Skeletal muscle satellite cell (primary cell): ENCODE measurements at regions not wholly inside any gene's neighbourhood (a gene's known extent, or its start where the extent isn't known, plus 50 kb on each side); places are given as distances from the start of the nearest gene placed in this dataset.

Experiments used
- H3K27me3 ChIP-seq: 2 replicates; pipeline ENCODE4 v1.7.0; 2013; ENCODE audit warnings: low read length; ENCODE audit not compliant: control insufficient read depth, insufficient read depth
- H3K36me3 ChIP-seq: 2 replicates; pipeline ENCODE4 v1.7.0; 2013; ENCODE audit warnings: mild to moderate bottlenecking, control low read depth, low read length; ENCODE audit not compliant: insufficient read depth
- H3K4me1 ChIP-seq: 2 replicates; pipeline ENCODE4 v1.7.0; 2013; ENCODE audit warnings: low read length; ENCODE audit not compliant: control insufficient read depth, insufficient read depth
- H3K4me2 ChIP-seq: 2 replicates; pipeline ENCODE4 v1.7.0; 2013; ENCODE audit warnings: mild to moderate bottlenecking, low read length
- H3K4me3 ChIP-seq: 2 replicates; pipeline ENCODE4 v1.7.0; 2013; ENCODE audit warnings: low read length
- H3K9ac ChIP-seq: 2 replicates; pipeline ENCODE4 v1.7.0; 2013; ENCODE audit warnings: mild to moderate bottlenecking, low read depth, low read length, moderate library complexity
- H3K9me3 ChIP-seq: replicated peaks from 2 replicates; pipeline ENCODE4 v1.7.0; 2013; ENCODE audit warnings: mild to moderate bottlenecking, control low read depth, low read length

DNA sequence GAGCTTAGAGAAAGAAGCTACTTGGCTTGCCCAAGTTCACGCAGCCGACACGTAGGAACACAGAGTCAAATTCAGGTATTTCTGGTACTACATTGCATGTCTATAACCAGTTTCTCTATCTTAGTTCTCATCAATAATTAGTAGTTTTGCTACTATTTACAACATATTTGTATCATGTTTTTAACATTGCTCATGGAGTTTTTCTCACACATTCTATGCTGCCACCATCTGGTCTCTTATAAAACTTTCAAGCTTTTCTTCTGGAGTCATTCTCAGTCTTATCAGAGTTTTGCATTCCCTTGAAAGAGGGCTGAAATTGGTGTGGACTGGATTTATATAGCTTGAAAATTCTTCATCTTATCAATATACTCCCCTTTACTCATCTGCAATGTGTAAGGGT lies 118.8 kb upstream of the PALMD start:
- no peak overlapping the region for H3K9ac ChIP-seq
- no peaks in the 10 kb centered on the region for H3K27me3 ChIP-seq
- H3K9me3 ChIP-seq = no peaks in the 10 kb centered on the region
- no peaks in the 10 kb centered on the region for H3K4me1 ChIP-seq
- no peak overlapping the region for H3K4me2 ChIP-seq
- H3K36me3 ChIP-seq = no peaks in the 10 kb centered on the region
- no peak overlapping the region for H3K4me3 ChIP-seq

DNA sequence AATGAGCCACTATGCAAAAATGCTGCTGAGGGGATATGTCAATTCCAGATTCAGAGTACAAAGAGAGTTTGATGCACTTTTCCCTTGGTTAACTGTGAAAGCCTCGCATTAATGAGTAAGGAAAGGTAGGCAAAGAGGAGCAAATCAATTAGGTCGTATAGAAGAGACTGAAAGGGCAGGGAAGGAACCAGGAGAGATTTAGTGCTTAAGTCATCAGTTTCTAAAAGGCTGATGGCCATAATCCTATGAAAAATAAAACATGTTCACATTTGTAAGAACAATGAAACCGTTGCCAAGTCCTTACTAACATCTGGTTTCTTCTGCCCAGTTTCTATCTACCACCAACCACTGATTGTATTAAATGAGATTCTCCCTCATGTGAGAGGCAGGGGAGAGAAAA lies 118.4 kb upstream of the PALMD start:
- H3K9ac ChIP-seq = no peak overlapping the region
- H3K27me3 ChIP-seq = no peaks in the 10 kb centered on the region
- no peak overlapping the region for H3K4me3 ChIP-seq
- H3K9me3 ChIP-seq = no peaks in the 10 kb centered on the region
- no peaks in the 10 kb centered on the region for H3K36me3 ChIP-seq
- no peak overlapping the region for H3K4me2 ChIP-seq
- H3K4me1 ChIP-seq = no peaks in the 10 kb centered on the region

DNA sequence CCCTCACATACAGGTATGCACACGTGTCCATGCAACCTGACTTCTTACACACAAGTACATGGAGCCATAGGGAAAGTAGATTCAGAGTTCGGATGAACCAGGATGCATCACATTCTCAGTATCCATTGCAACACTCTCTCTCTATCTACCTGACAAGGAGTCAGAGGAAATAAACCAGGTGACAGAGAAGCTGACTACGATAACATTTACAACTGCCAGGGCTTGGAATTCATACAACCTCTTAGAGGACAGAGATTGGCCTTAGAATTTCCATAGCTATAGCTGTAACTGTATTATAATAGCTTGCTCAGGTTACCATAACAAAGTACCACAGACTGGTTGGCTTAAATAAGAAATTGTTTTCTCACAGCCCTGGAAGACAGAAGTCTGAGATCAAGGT lies 116.9 kb upstream of the PALMD start:
- H3K27me3 ChIP-seq = no peaks in the 10 kb centered on the region
- H3K36me3 ChIP-seq = no peaks in the 10 kb centered on the region
- no peaks in the 10 kb centered on the region for H3K9me3 ChIP-seq
- H3K4me1 ChIP-seq = no peaks in the 10 kb centered on the region
- no peak overlapping the region for H3K9ac ChIP-seq
- H3K4me3 ChIP-seq = no peak overlapping the region
- H3K4me2 ChIP-seq = no peak overlapping the region

DNA sequence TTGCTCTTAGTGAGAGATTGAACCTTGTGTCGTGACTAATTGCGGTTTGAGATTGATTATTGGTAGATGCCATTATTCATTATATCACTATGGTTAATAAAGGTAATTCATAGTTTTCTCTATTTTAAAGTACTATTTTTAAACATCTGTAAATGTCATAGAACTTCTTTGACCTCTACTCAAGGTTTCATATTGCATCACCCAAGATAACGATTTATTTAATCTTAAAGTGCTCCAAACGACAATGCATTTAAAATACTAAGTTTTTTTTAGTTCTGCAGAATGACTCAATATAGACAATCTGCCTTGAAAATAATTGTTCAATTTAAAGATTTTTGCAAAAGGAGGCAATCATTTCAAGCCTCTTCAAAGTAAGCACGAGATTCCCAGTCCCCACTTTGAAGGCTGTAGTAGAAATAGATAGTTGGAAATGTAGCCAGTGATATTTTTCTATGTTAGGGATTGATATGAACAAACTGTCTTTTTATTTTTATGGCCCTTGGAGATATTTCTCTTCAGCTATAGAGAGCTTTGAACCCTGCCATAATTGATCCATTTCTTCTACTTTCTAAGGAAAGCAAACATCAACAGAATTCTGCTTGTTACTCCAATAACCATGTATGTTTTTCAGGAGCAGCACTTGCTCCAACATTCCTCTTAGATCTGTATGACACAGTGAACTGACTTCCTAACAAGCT lies 114.2 kb upstream of the PALMD start:
- H3K9ac ChIP-seq = no peak overlapping the region
- no peaks in the 10 kb centered on the region for H3K4me1 ChIP-seq
- H3K27me3 ChIP-seq = no peaks in the 10 kb centered on the region
- H3K36me3 ChIP-seq = no peaks in the 10 kb centered on the region
- no peak overlapping the region for H3K4me2 ChIP-seq
- no peaks in the 10 kb centered on the region for H3K9me3 ChIP-seq
- H3K4me3 ChIP-seq = no peak overlapping the region

DNA sequence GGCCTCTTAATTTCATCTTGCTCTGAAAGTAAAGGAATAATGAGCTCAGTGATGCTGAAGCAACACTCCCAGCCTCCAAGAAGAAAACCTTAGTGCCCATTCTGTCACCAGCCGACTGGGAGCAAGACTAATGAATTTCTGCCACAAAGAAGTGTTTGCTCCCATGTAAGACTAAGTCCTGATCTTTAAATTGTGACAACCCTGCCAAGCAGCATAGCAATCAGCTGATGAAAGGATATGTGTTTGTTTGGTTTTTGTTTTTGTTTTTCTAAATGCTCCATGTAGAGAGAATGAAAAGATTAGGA lies 113.7 kb upstream of the PALMD start:
- H3K4me3 ChIP-seq = no peak overlapping the region
- no peaks in the 10 kb centered on the region for H3K27me3 ChIP-seq
- no peaks in the 10 kb centered on the region for H3K9me3 ChIP-seq
- H3K9ac ChIP-seq = no peak overlapping the region
- no peaks in the 10 kb centered on the region for H3K4me1 ChIP-seq
- no peak overlapping the region for H3K4me2 ChIP-seq
- no peaks in the 10 kb centered on the region for H3K36me3 ChIP-seq

DNA sequence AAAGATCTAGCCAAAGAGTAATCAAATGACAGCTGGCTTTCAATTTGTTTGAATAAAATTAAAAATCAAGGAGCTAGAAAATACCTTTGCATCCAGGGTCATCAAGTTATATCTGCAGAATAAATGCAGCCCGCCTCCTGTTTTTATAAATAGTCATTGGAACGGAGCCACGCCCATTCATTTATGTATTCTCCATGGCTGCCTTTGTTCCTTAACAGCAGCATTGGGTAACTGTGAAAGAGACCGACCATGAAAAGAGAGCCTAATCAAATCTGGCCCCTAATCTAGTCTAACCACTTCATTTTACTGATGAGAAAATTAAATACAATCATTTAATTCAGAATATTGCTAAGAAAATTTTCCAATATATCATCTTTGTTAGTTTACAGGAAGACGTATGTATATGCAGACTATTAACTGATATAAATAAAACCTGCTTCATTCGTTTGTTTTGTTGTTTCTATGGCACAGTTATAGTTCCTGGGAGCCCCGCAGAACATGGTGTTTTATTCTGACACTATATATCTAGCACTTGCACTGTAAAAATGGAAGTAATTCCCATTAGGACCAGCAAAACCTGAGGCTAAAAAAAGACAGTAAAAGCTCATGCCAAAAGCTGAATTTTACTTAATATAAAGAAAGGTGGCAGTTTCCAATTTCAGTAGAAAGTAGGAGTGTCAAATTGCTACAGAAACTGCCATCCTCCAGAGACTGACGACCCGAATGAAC lies 111.8 kb upstream of the PALMD start:
- Histone ChIP-seq H3K4me2 (peak overlapping the region; percentile 25), H3K9me3 (no peaks in the 10 kb centered on the region), H3K4me3 (no peak overlapping the region), H3K36me3 (no peaks in the 10 kb centered on the region), H3K9ac (no peak overlapping the region), H3K27me3 (no peaks in the 10 kb centered on the region), H3K4me1 (peaks cover 3% of the 10 kb centered on the region)

DNA sequence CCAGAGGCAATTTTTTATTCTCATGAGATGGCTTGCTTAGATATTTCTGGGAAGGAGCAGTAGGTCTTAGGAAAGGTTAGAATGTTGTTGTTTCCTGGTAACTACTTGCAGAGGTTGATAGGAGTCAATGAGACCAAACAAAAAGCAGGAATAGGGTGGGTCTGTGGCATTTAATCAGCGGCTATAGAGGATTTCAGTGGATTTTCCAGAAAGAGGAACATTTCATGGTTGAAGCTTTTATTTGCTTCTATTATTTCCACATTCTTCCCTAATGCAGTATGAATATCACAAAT lies 111.3 kb upstream of the PALMD start:
- H3K4me1 ChIP-seq = peaks cover 3% of the 10 kb centered on the region
- H3K27me3 ChIP-seq = no peaks in the 10 kb centered on the region
- H3K36me3 ChIP-seq = no peaks in the 10 kb centered on the region
- H3K4me3 ChIP-seq = no peak overlapping the region
- no peak overlapping the region for H3K9ac ChIP-seq
- H3K4me2 ChIP-seq = peak overlapping the region; percentile 25
- no peaks in the 10 kb centered on the region for H3K9me3 ChIP-seq

DNA sequence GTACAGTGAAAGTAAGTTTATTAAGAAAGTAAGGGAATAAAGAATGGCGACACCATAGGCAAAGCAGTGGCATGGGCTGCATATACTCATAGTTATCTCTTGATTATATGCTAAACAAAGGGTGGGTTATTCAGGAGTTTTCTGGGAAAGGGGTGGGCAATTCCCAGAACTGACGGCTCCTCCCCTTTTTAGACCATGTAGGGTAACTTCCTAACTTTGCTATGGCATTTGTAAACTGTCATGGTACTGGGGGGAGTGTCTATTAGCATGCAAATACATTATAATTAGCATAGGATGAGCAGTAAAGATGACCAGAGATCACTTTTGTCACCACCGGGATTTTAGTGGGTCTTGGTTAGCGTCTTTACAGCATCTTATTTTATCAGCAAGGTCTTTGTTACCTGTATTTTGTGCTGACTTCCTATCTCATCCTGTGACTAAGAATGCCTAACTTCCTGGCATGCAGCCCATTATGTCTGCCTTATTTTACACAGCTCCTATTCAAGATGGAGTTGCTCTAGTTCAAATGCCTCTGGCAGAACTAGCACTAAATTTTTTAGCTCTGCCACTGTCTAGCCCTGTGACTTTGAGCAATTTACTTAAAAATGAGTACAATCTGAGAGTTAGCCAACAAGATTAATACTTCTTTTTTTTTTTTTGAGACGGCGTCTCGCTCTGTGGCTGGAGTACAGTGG lies 110.3 kb upstream of the PALMD start:
- Histone ChIP-seq H3K9ac (no peak overlapping the region), H3K27me3 (no peaks in the 10 kb centered on the region), H3K4me1 (peaks cover 5% of the 10 kb centered on the region), H3K4me2 (no peak overlapping the region), H3K4me3 (no peak overlapping the region), H3K9me3 (no peaks in the 10 kb centered on the region), H3K36me3 (no peaks in the 10 kb centered on the region)

DNA sequence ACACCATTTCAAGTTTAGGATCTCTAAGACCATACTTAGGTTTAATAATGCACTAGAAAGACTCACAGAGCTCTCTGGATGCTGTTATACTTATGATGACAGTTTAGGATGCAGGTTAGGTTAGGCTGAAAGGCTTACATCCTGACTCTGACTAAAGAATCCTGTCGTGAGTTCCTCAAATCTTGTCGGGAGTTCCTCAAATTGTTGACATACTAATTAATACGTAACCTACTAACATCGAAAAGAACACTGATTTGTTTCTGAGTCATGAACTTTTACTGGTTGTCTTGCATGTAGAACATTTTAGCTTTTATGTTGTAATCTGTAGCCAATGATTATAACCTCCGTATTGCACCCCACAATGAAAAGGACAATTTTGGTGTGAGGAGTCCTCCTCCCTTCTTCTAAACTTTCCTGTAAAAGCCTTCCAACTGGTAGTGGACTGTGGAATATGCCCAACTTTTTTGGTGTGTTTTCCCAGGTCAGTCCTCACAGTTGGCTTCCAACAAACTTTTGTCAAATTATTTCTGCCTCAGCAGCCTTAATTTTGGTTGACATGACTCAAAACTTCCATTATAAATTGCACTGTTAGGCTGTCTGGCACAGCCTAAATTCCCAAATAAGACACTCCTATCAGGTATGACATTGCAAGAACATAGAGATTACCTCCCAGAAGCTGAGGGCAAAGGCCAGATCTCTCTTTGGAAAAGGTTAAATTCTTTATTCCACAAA lies 107.9 kb upstream of the PALMD start:
- H3K36me3 ChIP-seq = no peaks in the 10 kb centered on the region
- no peak overlapping the region for H3K9ac ChIP-seq
- H3K4me2 ChIP-seq = no peak overlapping the region
- no peaks in the 10 kb centered on the region for H3K27me3 ChIP-seq
- no peak overlapping the region for H3K4me3 ChIP-seq
- H3K9me3 ChIP-seq = no peaks in the 10 kb centered on the region
- H3K4me1 ChIP-seq = peaks cover 10% of the 10 kb centered on the region

DNA sequence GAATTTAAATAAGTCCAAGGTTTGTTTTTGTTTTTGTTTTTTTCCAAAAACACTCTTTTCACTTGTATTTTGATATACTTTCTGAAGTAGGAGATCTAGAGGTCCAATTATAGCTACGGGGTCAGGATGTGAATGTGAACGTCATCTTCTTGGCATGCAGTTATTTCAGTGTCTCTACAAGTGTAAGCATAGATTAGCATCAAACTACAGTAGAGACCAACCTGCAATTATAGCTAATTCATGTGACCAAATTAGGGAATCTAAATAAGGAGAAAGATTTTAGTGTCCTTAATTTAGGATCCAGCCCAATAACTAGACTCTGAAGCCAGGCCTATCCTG lies 107.3 kb upstream of the PALMD start:
- no peaks in the 10 kb centered on the region for H3K9me3 ChIP-seq
- peaks cover 10% of the 10 kb centered on the region for H3K4me1 ChIP-seq
- H3K4me2 ChIP-seq = no peak overlapping the region
- H3K9ac ChIP-seq = no peak overlapping the region
- no peak overlapping the region for H3K4me3 ChIP-seq
- H3K27me3 ChIP-seq = no peaks in the 10 kb centered on the region
- no peaks in the 10 kb centered on the region for H3K36me3 ChIP-seq

DNA sequence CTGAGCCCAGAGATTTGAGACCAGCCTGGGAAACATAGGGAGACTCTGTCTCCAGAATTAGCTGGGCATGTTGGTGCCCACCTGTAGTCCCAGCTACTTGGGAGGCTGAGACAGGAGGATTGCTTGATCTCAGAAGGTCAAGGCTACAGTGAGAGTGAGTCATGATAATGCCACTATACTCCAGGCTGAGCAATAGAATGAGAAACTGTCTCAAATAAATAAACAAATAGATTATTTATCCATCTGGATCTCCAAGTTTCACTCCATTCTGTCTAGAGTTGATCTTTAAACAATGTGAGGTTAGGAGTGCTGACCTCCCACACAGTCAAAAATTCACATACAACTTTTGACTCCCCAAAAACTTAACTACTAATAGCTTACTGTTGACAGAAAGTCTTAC lies 106.8 kb upstream of the PALMD start:
- Histone ChIP-seq H3K9ac (no peak overlapping the region), H3K4me2 (no peak overlapping the region), H3K36me3 (no peaks in the 10 kb centered on the region)

More for the DNA sequence above, 106.8 kb upstream of the PALMD start:
- Histone ChIP-seq H3K9me3 (no peaks in the 10 kb centered on the region), H3K4me3 (no peak overlapping the region), H3K27me3 (no peaks in the 10 kb centered on the region), H3K4me1 (peaks cover 10% of the 10 kb centered on the region)
